PC-9 (cell line): ENCODE measurements at regions not wholly inside any gene's neighbourhood (a gene's known extent, or its start where the extent isn't known, plus 50 kb on each side); places are given as distances from the start of the nearest gene placed in this dataset.

Experiments
- EZH2 ChIP-seq: fragments of 200-600 bp; sonication (generic); IDR thresholded peaks from 2 replicates; pipeline ENCODE4 v1.8.0; 2017; ENCODE audit warnings: antibody characterized with exemption, low read depth
- TF ChIP-seq, protein P1 (sequence below): fragments of 200-600 bp; sonication (generic); conservative IDR thresholded peaks from 2 replicates; pipeline ENCODE4 v1.6.1; 2017; ENCODE audit warnings: mixed run types, antibody characterized with exemption, mild to moderate bottlenecking, moderate library complexity

DNA sequence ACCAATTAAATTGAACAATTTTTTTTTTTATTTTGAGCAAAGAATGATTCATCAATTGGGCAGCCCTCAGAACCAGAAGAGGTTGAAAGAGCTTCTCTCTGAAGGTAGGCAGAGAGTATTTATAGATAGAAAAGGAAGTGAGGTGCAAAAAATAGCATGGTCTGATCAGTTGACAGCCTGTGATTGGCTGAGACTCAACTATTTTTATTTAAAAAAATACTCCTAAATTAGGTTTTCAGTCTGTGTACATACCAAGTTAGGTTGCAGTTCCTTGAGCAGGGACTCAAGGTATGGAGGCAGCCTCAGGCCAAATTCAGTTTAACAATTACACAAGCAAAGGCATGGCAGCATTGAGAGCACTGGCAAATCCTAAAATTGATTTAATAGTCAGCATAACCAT, 1074.7 kb downstream of the SORCS1 start:
- TF ChIP-seq, protein P1, sequence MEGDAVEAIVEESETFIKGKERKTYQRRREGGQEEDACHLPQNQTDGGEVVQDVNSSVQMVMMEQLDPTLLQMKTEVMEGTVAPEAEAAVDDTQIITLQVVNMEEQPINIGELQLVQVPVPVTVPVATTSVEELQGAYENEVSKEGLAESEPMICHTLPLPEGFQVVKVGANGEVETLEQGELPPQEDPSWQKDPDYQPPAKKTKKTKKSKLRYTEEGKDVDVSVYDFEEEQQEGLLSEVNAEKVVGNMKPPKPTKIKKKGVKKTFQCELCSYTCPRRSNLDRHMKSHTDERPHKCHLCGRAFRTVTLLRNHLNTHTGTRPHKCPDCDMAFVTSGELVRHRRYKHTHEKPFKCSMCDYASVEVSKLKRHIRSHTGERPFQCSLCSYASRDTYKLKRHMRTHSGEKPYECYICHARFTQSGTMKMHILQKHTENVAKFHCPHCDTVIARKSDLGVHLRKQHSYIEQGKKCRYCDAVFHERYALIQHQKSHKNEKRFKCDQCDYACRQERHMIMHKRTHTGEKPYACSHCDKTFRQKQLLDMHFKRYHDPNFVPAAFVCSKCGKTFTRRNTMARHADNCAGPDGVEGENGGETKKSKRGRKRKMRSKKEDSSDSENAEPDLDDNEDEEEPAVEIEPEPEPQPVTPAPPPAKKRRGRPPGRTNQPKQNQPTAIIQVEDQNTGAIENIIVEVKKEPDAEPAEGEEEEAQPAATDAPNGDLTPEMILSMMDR: no peak
- no peak for TF ChIP-seq EZH2
